OCI-LY1 (cell line): ENCODE measurements at regions not wholly inside any gene's neighbourhood (a gene's known extent, or its start where the extent isn't known, plus 50 kb on each side); places are given as distances from the start of the nearest gene placed in this dataset.

ENCODE experiments used
- CTCF ChIP-seq: fragments of 200-600 bp; sonication (generic), shearing (Covaris generic); IDR thresholded peaks from 2 replicates; pipeline ENCODE4 v1.5.1; 2017; ENCODE audit warnings: mild to moderate bottlenecking, antibody characterized with exemption, low read length, moderate library complexity, mixed read lengths
- EZH2 ChIP-seq: fragments of 200-600 bp; sonication (generic), shearing (Covaris generic); IDR thresholded peaks from 2 replicates; pipeline ENCODE4 v1.8.0; 2017; ENCODE audit warnings: borderline replicate concordance, mixed run types, mild to moderate bottlenecking, antibody characterized with exemption, low read length, moderate library complexity, mixed read lengths

- TF ChIP-seq EZH2 (no peak), CTCF (no peak)
Observed at GRCh38 chr3:177382944-177383343, 185.7 kb upstream of the TBL1XR1 start.
